EH (cell line): ENCODE measurements at regions not wholly inside any gene's neighbourhood (a gene's known extent, or its start where the extent isn't known, plus 50 kb on each side); places are given as distances from the start of the nearest gene placed in this dataset.

ENCODE experiments used
- DNase-seq: peaks from one replicate; pipeline ENCODE4 v3.0.0-alpha.2; 2015; ENCODE audit warnings: low read depth

GRCh38 chr6:129911732-129912131 is 50.6 kb upstream of the TMEM244 start:
- no peak for DNase-seq
